ENCODE measurements at regions not wholly inside any gene's neighbourhood (a gene's known extent, or its start where the extent isn't known, plus 50 kb on each side); places are given as distances from the start of the nearest gene placed in this dataset.

DNA sequence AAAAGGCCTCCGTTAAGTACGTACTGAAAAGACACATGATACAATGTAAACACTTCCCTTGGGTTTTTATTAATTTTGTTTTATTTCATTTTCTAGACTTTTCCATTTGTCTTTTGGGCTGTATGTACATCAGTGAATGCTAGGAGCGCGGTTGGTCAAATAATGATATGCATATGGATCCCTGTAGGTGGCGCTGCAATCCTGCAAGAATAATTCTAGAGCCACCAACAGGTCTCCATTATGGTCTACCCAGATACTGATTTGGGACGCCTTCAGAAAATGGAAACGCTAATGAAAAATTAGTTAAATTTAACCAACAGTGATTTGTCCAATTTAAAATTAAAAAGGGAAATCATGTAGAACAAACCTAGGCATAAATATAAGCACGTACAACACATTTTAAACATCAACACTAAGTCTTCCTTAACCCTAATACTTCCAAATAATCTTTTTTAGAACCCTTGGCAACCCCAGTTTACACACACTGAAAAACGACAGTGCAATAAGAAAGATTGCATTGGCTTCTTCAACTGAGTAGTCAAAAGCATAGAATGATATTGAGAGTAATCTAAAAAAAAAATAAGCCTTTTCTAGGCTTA lies 433.5 kb downstream of the RFPL4B start:
- TF ChIP-seq, protein P1, sequence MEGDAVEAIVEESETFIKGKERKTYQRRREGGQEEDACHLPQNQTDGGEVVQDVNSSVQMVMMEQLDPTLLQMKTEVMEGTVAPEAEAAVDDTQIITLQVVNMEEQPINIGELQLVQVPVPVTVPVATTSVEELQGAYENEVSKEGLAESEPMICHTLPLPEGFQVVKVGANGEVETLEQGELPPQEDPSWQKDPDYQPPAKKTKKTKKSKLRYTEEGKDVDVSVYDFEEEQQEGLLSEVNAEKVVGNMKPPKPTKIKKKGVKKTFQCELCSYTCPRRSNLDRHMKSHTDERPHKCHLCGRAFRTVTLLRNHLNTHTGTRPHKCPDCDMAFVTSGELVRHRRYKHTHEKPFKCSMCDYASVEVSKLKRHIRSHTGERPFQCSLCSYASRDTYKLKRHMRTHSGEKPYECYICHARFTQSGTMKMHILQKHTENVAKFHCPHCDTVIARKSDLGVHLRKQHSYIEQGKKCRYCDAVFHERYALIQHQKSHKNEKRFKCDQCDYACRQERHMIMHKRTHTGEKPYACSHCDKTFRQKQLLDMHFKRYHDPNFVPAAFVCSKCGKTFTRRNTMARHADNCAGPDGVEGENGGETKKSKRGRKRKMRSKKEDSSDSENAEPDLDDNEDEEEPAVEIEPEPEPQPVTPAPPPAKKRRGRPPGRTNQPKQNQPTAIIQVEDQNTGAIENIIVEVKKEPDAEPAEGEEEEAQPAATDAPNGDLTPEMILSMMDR (IDR thresholded peaks at IDR 0.05; ENCODE audit: low read length, missing control alignments): peak; percentile 66
- DNase-seq (ENCODE audit: low read depth): peak; percentile 92
- no peak overlapping the region for H3K4me3 ChIP-seq (replicated peaks; ENCODE audit: low read depth, low read length)

DNA sequence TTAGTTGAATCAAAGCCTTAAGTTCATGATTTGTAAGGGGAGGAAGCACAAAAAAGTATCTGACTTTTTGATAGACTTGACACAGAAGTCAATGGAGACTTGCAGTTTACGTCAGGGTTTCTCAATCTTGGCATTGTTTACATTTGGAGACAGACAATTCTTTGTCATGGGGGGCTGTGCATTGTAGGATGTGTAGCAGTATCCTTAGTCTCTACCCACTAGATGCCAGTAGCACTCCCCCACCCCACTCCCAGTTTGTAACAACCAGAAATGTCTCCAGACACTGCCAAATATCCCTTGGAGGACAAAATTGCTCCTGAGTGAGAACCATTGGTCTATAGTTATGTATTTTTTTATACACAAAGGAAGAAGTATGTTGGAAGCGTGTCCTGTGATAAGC lies 434.1 kb downstream of the RFPL4B start:
- peak; percentile 78 for DNase-seq (ENCODE audit: low read depth)
- TF ChIP-seq, protein P1 (IDR thresholded peaks at IDR 0.05; ENCODE audit: low read length, missing control alignments): peak; percentile 36
- no peak overlapping the region for H3K4me3 ChIP-seq (replicated peaks; ENCODE audit: low read depth, low read length)

DNA sequence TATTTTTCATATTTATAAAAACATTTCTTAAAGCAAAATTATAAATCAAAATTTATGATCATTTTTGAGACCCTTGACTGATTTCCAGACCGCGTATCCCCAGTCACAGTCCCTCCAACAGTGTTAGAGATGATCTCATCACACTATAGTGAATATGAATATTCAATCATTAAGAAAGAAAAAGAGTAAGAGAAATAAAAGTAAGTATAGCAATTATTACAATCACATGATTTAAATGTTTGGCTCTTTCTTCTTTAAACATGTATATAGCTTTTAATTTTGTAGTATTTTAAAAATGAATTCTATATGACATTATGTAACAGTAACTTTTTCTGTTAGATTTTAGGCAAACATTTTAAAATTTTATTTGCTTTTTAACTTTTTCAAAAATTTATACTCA lies 438.3 kb downstream of the RFPL4B start:
- H3K4me3 ChIP-seq (replicated peaks; ENCODE audit: low read depth, low read length): no peak overlapping the region
- TF ChIP-seq, protein P1 (IDR thresholded peaks at IDR 0.05; ENCODE audit: low read length, missing control alignments): no peak
- DNase-seq (ENCODE audit: low read depth): no peak

DNA sequence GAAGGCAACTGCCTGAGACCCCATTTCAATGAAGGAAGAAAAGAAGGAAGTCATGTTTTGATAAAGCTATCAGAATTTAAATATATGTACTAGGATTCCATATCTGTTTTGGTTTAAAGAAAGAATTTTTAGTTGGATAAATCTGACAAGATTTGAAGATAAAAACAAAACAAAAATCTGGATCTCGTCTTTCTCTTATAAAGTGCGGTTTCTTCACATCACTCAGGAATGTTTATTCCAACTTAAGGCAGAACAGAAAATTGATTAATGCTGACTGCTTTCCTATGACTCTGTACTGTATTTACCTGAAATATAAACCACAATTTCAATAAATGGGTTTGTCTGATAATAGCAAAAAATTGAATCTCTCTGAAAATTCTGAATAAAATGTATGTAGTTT lies 439.7 kb downstream of the RFPL4B start:
- DNase-seq (ENCODE audit: low read depth): no peak
- no peak overlapping the region for H3K4me3 ChIP-seq (replicated peaks; ENCODE audit: low read depth, low read length)
- TF ChIP-seq, protein P1 (IDR thresholded peaks at IDR 0.05; ENCODE audit: low read length, missing control alignments): no peak

DNA sequence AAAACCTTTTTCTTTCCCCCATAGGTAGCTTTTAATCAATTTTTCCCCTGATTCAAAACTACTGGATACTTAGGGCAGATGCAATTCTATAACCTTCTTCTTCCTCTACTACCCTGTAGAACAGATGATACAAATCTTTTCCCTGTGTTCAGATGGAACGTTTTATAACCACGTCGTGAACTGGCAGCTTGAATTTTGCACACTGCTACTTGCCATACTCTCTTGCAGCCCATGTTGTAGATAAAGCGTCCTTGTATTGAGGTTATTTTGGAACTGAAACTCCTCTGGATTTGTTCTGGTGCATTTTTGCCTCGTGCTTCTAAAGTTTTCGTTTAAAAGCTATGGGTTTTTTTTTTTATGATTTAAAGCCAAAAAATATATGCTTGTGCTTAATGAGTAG lies 440.2 kb downstream of the RFPL4B start:
- TF ChIP-seq, protein P1 (IDR thresholded peaks at IDR 0.05; ENCODE audit: low read length, missing control alignments): no peak
- no peak overlapping the region for H3K4me3 ChIP-seq (replicated peaks; ENCODE audit: low read depth, low read length)
- DNase-seq (ENCODE audit: low read depth): no peak

DNA sequence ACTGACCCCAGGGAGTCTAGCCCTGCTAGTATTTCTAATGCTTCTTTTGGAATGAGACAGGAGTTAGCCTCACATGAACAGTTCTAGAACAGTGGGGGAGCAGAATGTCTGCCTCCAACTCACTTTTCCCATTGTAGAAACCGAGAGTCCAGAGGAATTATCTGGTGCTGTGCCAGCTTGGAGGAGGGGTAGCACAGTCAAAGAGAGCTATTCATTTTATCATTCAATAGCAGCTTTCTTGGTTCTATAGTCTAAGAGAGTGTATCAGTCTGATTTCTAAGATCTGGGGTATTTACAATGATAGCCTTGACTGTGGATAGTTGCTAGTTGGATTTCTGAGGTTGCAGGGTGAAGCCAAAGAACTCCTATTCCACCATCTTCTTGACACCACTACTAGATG lies 448.2 kb downstream of the RFPL4B start:
- no peak overlapping the region for H3K4me3 ChIP-seq (replicated peaks; ENCODE audit: low read depth, low read length)
- TF ChIP-seq, protein P1 (IDR thresholded peaks at IDR 0.05; ENCODE audit: low read length, missing control alignments): no peak
- DNase-seq (ENCODE audit: low read depth): no peak

DNA sequence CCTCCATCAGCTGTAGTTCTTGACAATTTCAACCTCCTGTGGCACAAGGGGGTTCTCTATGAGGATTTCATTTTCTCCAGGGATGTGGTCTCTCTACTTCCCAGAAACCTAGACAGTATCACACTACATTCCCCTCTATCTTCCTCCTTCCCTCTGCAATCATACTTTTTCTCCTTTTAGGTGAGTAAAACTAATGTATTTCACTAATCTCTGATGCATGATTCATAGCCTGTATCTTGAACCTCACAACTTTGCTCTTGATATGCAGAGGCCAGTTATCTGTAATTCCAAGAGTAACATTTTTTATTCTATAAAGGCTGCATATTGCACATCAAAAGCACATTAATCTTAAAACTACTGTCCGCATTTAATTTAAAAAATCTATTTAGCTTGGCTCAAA lies 449.6 kb downstream of the RFPL4B start:
- TF ChIP-seq, protein P1 (IDR thresholded peaks at IDR 0.05; ENCODE audit: low read length, missing control alignments): no peak
- no peak overlapping the region for H3K4me3 ChIP-seq (replicated peaks; ENCODE audit: low read depth, low read length)
- no peak for DNase-seq (ENCODE audit: low read depth)
